Smooth muscle cell (in vitro differentiated cells): ENCODE measurements at regions not wholly inside any gene's neighbourhood (a gene's known extent, or its start where the extent isn't known, plus 50 kb on each side); places are given as distances from the start of the nearest gene placed in this dataset.
A peak's percentile ranks its signal among the peaks of the same experiment; 100 is the strongest.

Experiments used
- DNase-seq: peaks from one replicate; lab custom pipeline; 2025; ENCODE audit not compliant: unreplicated experiment; lab: John Stamatoyannopoulos, UW
- H2AFZ ChIP-seq: fragments of 200-600 bp; sonication (generic); 2 replicates; pipeline ENCODE4 v1.6.0; 2016; ENCODE audit warnings: antibody characterized with exemption, low read depth, mild to moderate bottlenecking
- H3F3A ChIP-seq: fragments of 200-600 bp; sonication (generic); 2 replicates; pipeline ENCODE4 v1.6.0; 2017; ENCODE audit warnings: antibody characterized with exemption, low read depth
- H3K27ac ChIP-seq: fragments of 200-600 bp; sonication (generic); 2 replicates; pipeline ENCODE4 v1.5.1; 2016; ENCODE audit warnings: low read depth, mild to moderate bottlenecking
- H3K27me3 ChIP-seq: fragments of 200-600 bp; sonication (generic); 2 replicates; pipeline ENCODE4 v1.6.1; 2016; ENCODE audit warnings: low read depth, mild to moderate bottlenecking
- H3K36me3 ChIP-seq: fragments of 200-600 bp; sonication (generic); 2 replicates; pipeline ENCODE4 v1.5.1; 2016; ENCODE audit warnings: low read depth
- H3K4me1 ChIP-seq: fragments of 200-600 bp; sonication (generic); 2 replicates; pipeline ENCODE4 v1.5.1; 2016; ENCODE audit warnings: low read depth
- H3K4me2 ChIP-seq: fragments of 200-600 bp; sonication (generic); 2 replicates; pipeline ENCODE4 v1.6.0; 2016; ENCODE audit warnings: mild to moderate bottlenecking
- H3K4me3 ChIP-seq: fragments of 200-600 bp; sonication (generic); 2 replicates; pipeline ENCODE4 v1.5.1; 2016; ENCODE audit warnings: mild to moderate bottlenecking
- H3K79me2 ChIP-seq: fragments of 200-600 bp; sonication (generic); 2 replicates; pipeline ENCODE4 v1.6.0; 2016; ENCODE audit warnings: low read depth, mild to moderate bottlenecking
- H3K9ac ChIP-seq: fragments of 200-600 bp; sonication (generic); 2 replicates; pipeline ENCODE4 v1.6.0; 2016; ENCODE audit warnings: low read depth
- H3K9me3 ChIP-seq: fragments of 200-600 bp; sonication (generic); replicated peaks from 2 replicates; pipeline ENCODE4 v1.5.1; 2016; ENCODE audit warnings: low read depth
- H4K20me1 ChIP-seq: fragments of 200-600 bp; sonication (generic); 2 replicates; pipeline ENCODE4 v1.6.0; 2016; ENCODE audit warnings: low read depth
- CTCF ChIP-seq: fragments of 200-600 bp; sonication (generic); IDR thresholded peaks from 2 replicates; pipeline ENCODE4 v1.5.1; 2017; ENCODE audit warnings: borderline replicate concordance, mild to moderate bottlenecking, antibody characterized with exemption; ENCODE audit not compliant: insufficient read depth, poor library complexity, severe bottlenecking
- WGBS: methylation state at CpG from one replicate; pipeline ENCODE4 v1.1.7; 2016; ENCODE audit warnings: low lambda C conversion rate; 5-methylcytosine and 5-hydroxymethylcytosine counted together

- no peak for DNase-seq
- Histone ChIP-seq H3K79me2 (no peaks in the 10 kb centered on the region), H3K4me1 (no peaks in the 10 kb centered on the region), H2AFZ (no peak overlapping the region), H4K20me1 (no peaks in the 10 kb centered on the region), H3K4me2 (no peak overlapping the region), H3K36me3 (no peaks in the 10 kb centered on the region), H3K9ac (no peak overlapping the region), H3F3A (no peaks in the 10 kb centered on the region), H3K27ac (no peak overlapping the region), H3K27me3 (no peaks in the 10 kb centered on the region), H3K9me3 (no peaks in the 10 kb centered on the region), H3K4me3 (no peak overlapping the region)
- TF ChIP-seq CTCF: no peak
These were observed 193.2 kb downstream of the MBD2 start for GRCh38 chr18:54031243-54031642.

GRCh38 chr18:54030434-54030833 lies 194.0 kb downstream of the MBD2 start:
- 97% methylated on average over 2 of the region's 2 CpGs for WGBS
- TF ChIP-seq CTCF: no peak
- H3K9ac ChIP-seq: no peak overlapping the region
- H4K20me1 ChIP-seq: no peaks in the 10 kb centered on the region
- H2AFZ ChIP-seq: no peak overlapping the region
- no peaks in the 10 kb centered on the region for H3K79me2 ChIP-seq
- no peak overlapping the region for H3K27ac ChIP-seq
- no peak overlapping the region for H3K4me3 ChIP-seq
- H3F3A ChIP-seq: no peaks in the 10 kb centered on the region
- H3K4me2 ChIP-seq: no peak overlapping the region
- no peaks in the 10 kb centered on the region for H3K27me3 ChIP-seq
- DNase-seq: no peak
- no peaks in the 10 kb centered on the region for H3K9me3 ChIP-seq
- H3K4me1 ChIP-seq: no peaks in the 10 kb centered on the region
- no peaks in the 10 kb centered on the region for H3K36me3 ChIP-seq

GRCh38 chr18:54023471-54023870 lies 201.0 kb downstream of the MBD2 start:
- 76% methylated on average over 4 of the region's 4 CpGs for WGBS
- H3K4me3 ChIP-seq: no peak overlapping the region
- no peak for TF ChIP-seq CTCF
- H4K20me1 ChIP-seq: no peaks in the 10 kb centered on the region
- H3K27me3 ChIP-seq: no peaks in the 10 kb centered on the region
- H2AFZ ChIP-seq: no peak overlapping the region
- no peaks in the 10 kb centered on the region for H3K36me3 ChIP-seq
- H3K4me2 ChIP-seq: no peak overlapping the region
- H3K27ac ChIP-seq: peak overlapping the region; percentile 49
- no peak overlapping the region for H3K9ac ChIP-seq
- no peaks in the 10 kb centered on the region for H3F3A ChIP-seq
- DNase-seq: no peak
- no peaks in the 10 kb centered on the region for H3K4me1 ChIP-seq
- no peaks in the 10 kb centered on the region for H3K9me3 ChIP-seq
- H3K79me2 ChIP-seq: no peaks in the 10 kb centered on the region

GRCh38 chr18:54020966-54021365 lies 203.5 kb downstream of the MBD2 start:
- Histone ChIP-seq H3K9me3 (no peaks in the 10 kb centered on the region), H3K9ac (no peak overlapping the region), H3K27ac (no peak overlapping the region), H3F3A (no peaks in the 10 kb centered on the region), H3K27me3 (no peaks in the 10 kb centered on the region), H3K79me2 (no peaks in the 10 kb centered on the region), H3K36me3 (no peaks in the 10 kb centered on the region), H3K4me1 (no peaks in the 10 kb centered on the region), H4K20me1 (no peaks in the 10 kb centered on the region), H3K4me3 (no peak overlapping the region), H2AFZ (no peak overlapping the region), H3K4me2 (no peak overlapping the region)
- DNase-seq: no peak
- TF ChIP-seq CTCF: no peak
